ENCODE measurements at regions not wholly inside any gene's neighbourhood (a gene's known extent, or its start where the extent isn't known, plus 50 kb on each side); places are given as distances from the start of the nearest gene placed in this dataset.

GRCh38 chr2:215753808-215754207, 259.5 kb downstream of the MREG start:
- in situ Hi-C loops (cut with HindIII; ENCODE audit: low pct_unique_long_range_greater_than_20kb, low sequenced_read_pairs) (no loop called here), intact Hi-C loops (cut with micrococcal nuclease; ENCODE audit: unreplicated experiment) (no loop called here)
- ATAC-seq = no peak
- BruUV-seq (replicated peaks) = no TSS peak
- POLR2A ChIA-PET = no interaction called here
- no peak for DNase-seq (ENCODE audit: low read depth, low spot score)
- Histone ChIP-seq H3K27me3 (ENCODE audit: control insufficient read depth, insufficient read depth, low read length) (no peaks in the 10 kb centered on the region), H3K36me3 (ENCODE audit: control insufficient read depth, insufficient read depth, low read length) (no peaks in the 10 kb centered on the region), H3K4me3 (ENCODE audit: low read depth in 2 of 2, low read length in 2 of 2) (no peak overlapping the region), H3K27ac (ENCODE audit: low read length) (no peak overlapping the region), H3K9me3 (ENCODE audit: control insufficient read depth, insufficient read depth, low read depth, low read length) (no peaks in the 10 kb centered on the region), H3K4me1 (ENCODE audit: control insufficient read depth, insufficient read depth, low read length) (no peaks in the 10 kb centered on the region)
- CTCF ChIA-PET = no interaction called here
- TF ChIP-seq POLR2AphosphoS5 (IDR thresholded peaks at IDR 0.05; ENCODE audit: low read depth, low read length) = no peak
- TF ChIP-seq REST (IDR thresholded peaks at IDR 0.05; ENCODE audit: insufficient read depth in 1 of 2, low read depth in 2 of 2, low read length in 1 of 2) = no peak
- TF ChIP-seq SIN3A (IDR thresholded peaks at IDR 0.05; ENCODE audit: borderline replicate concordance, insufficient read depth, low read depth, low read length) = no peak
- no peak for TF ChIP-seq TCF7L2 (IDR thresholded peaks at IDR 0.05; ENCODE audit: low read depth, low read length)
- TF ChIP-seq, protein P1, sequence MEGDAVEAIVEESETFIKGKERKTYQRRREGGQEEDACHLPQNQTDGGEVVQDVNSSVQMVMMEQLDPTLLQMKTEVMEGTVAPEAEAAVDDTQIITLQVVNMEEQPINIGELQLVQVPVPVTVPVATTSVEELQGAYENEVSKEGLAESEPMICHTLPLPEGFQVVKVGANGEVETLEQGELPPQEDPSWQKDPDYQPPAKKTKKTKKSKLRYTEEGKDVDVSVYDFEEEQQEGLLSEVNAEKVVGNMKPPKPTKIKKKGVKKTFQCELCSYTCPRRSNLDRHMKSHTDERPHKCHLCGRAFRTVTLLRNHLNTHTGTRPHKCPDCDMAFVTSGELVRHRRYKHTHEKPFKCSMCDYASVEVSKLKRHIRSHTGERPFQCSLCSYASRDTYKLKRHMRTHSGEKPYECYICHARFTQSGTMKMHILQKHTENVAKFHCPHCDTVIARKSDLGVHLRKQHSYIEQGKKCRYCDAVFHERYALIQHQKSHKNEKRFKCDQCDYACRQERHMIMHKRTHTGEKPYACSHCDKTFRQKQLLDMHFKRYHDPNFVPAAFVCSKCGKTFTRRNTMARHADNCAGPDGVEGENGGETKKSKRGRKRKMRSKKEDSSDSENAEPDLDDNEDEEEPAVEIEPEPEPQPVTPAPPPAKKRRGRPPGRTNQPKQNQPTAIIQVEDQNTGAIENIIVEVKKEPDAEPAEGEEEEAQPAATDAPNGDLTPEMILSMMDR (IDR thresholded peaks at IDR 0.05) = no peak

GRCh38 chr2:215752991-215753390, 260.4 kb downstream of the MREG start:
- ATAC-seq = no peak
- TF ChIP-seq POLR2AphosphoS5 (IDR thresholded peaks at IDR 0.05; ENCODE audit: low read depth, low read length) (no peak), REST (IDR thresholded peaks at IDR 0.05; ENCODE audit: insufficient read depth in 1 of 2, low read depth in 2 of 2, low read length in 1 of 2) (no peak), SIN3A (IDR thresholded peaks at IDR 0.05; ENCODE audit: borderline replicate concordance, insufficient read depth, low read depth, low read length) (no peak), TCF7L2 (IDR thresholded peaks at IDR 0.05; ENCODE audit: low read depth, low read length) (no peak)
- TF ChIP-seq, protein P1 (IDR thresholded peaks at IDR 0.05) = no peak
- no peak for DNase-seq (ENCODE audit: low read depth, low spot score)
- Histone ChIP-seq H3K4me1 (ENCODE audit: control insufficient read depth, insufficient read depth, low read length) (no peaks in the 10 kb centered on the region), H3K36me3 (ENCODE audit: control insufficient read depth, insufficient read depth, low read length) (no peaks in the 10 kb centered on the region), H3K27ac (ENCODE audit: low read length) (no peak overlapping the region), H3K4me3 (ENCODE audit: low read depth in 2 of 2, low read length in 2 of 2) (no peak overlapping the region), H3K27me3 (ENCODE audit: control insufficient read depth, insufficient read depth, low read length) (no peaks in the 10 kb centered on the region), H3K9me3 (ENCODE audit: control insufficient read depth, insufficient read depth, low read depth, low read length) (no peaks in the 10 kb centered on the region)
- in situ Hi-C loops (cut with HindIII; ENCODE audit: low pct_unique_long_range_greater_than_20kb, low sequenced_read_pairs) = no loop called here
- no TSS peak for BruUV-seq (replicated peaks)
- POLR2A ChIA-PET = no interaction called here
- CTCF ChIA-PET = no interaction called here
- intact Hi-C loops (cut with micrococcal nuclease; ENCODE audit: unreplicated experiment) = no loop called here
